ENCODE measurements at regions not wholly inside any gene's neighbourhood (a gene's known extent, or its start where the extent isn't known, plus 50 kb on each side); places are given as distances from the start of the nearest gene placed in this dataset.
"Not testable (repeated sequence)": the region's sequence is repeated elsewhere in the genome, so short reads cannot be mapped to it uniquely, and the experiment has no call there.

DNA sequence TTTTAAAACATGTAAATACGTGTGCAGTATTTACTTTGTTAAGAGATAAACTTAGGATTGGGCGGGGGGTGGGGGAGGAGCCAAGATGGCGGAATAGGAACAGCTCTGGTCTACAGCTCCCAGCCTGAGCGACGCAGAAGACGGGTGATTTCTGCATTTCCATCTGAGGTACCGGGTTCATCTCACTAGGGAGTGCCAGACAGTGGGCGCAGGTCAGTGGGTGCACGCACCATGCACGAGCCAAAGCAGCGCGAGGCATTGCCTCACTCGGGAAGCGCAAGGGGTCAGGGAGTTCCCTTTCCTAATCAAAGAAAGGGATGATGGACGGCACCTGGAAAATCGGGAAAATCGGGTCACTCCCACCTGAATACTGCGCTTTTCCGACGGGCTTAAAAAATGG, 81.8 kb upstream of the NXPH1 start:
- TF ChIP-seq POLR2A, POLR2AphosphoS5 (IDR thresholded peaks at IDR 0.05): not testable (repeated sequence)
- TF ChIP-seq, protein P1, sequence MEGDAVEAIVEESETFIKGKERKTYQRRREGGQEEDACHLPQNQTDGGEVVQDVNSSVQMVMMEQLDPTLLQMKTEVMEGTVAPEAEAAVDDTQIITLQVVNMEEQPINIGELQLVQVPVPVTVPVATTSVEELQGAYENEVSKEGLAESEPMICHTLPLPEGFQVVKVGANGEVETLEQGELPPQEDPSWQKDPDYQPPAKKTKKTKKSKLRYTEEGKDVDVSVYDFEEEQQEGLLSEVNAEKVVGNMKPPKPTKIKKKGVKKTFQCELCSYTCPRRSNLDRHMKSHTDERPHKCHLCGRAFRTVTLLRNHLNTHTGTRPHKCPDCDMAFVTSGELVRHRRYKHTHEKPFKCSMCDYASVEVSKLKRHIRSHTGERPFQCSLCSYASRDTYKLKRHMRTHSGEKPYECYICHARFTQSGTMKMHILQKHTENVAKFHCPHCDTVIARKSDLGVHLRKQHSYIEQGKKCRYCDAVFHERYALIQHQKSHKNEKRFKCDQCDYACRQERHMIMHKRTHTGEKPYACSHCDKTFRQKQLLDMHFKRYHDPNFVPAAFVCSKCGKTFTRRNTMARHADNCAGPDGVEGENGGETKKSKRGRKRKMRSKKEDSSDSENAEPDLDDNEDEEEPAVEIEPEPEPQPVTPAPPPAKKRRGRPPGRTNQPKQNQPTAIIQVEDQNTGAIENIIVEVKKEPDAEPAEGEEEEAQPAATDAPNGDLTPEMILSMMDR (IDR thresholded peaks at IDR 0.05 in 8 of 11, conservative IDR thresholded peaks at IDR 0.05 in 3 of 11) = not testable (repeated sequence)

All from spleen (tissue), 7 donors.